Skin of body (tissue), 1 donor: ENCODE measurements at regions not wholly inside any gene's neighbourhood (a gene's known extent, or its start where the extent isn't known, plus 50 kb on each side); places are given as distances from the start of the nearest gene placed in this dataset.

Source experiments
- DNase-seq: peaks from one replicate; lab custom pipeline; 2025; lab: John Stamatoyannopoulos, UW

- no peak for DNase-seq
Measured at GRCh38 chr11:97123237-97123636, 733.4 kb downstream of the JRKL start.

- no peak for DNase-seq
Measured at GRCh38 chr11:97136067-97136466, 746.3 kb downstream of the JRKL start.

GRCh38 chr11:97140885-97141494 lies 751.2 kb downstream of the JRKL start:
- no peak for DNase-seq

- DNase-seq: no peak
Measured at GRCh38 chr11:97143463-97143862, 753.6 kb downstream of the JRKL start.

- DNase-seq: no peak
Measured at GRCh38 chr11:97149741-97150140, 759.9 kb downstream of the JRKL start.

- no peak for DNase-seq
Measured at GRCh38 chr11:97157221-97157740, 767.5 kb downstream of the JRKL start.

GRCh38 chr11:97158243-97158642 lies 768.4 kb downstream of the JRKL start:
- DNase-seq: no peak

- DNase-seq: no peak
Measured at GRCh38 chr11:97163631-97164191, 773.9 kb downstream of the JRKL start.

GRCh38 chr11:97201743-97202612 lies 812.2 kb downstream of the JRKL start:
- DNase-seq: no peak

- no peak for DNase-seq
Measured at GRCh38 chr11:97202613-97203292, 812.9 kb downstream of the JRKL start.

- DNase-seq: no peak
Measured at GRCh38 chr11:97218011-97218410, 828.2 kb downstream of the JRKL start.

- no peak for DNase-seq
Measured at GRCh38 chr11:97223647-97224046, 833.8 kb downstream of the JRKL start.

- no peak for DNase-seq
Measured at GRCh38 chr11:97224396-97224795, 834.6 kb downstream of the JRKL start.

- no peak for DNase-seq
Measured at GRCh38 chr11:97225794-97226193, 836.0 kb downstream of the JRKL start.

GRCh38 chr11:97229936-97230335 lies 840.1 kb downstream of the JRKL start:
- no peak for DNase-seq

- peak; percentile 25 for DNase-seq
Measured at GRCh38 chr11:97231231-97231630, 841.4 kb downstream of the JRKL start.

GRCh38 chr11:97234016-97234415 lies 844.2 kb downstream of the JRKL start:
- no peak for DNase-seq

GRCh38 chr11:97237151-97237550 lies 847.3 kb downstream of the JRKL start:
- no peak for DNase-seq

- DNase-seq: no peak
Measured at GRCh38 chr11:97247601-97248000, 857.8 kb downstream of the JRKL start.

- no peak for DNase-seq
Measured at GRCh38 chr11:97254790-97255189, 865.0 kb downstream of the JRKL start.

GRCh38 chr11:97259434-97259833 lies 869.6 kb downstream of the JRKL start:
- no peak for DNase-seq

GRCh38 chr11:97259884-97260283 lies 870.1 kb downstream of the JRKL start:
- no peak for DNase-seq
